NB4 (cell line): ENCODE measurements at regions not wholly inside any gene's neighbourhood (a gene's known extent, or its start where the extent isn't known, plus 50 kb on each side); places are given as distances from the start of the nearest gene placed in this dataset.

Experiments used
- CTCF ChIP-seq: IDR thresholded peaks from one replicate; pipeline ENCODE4 v1.5.1; 2012; ENCODE audit warnings: low read depth, low read length
- POLR2A ChIP-seq: IDR thresholded peaks from 2 replicates; pipeline ENCODE4 v1.6.1; 2011; ENCODE audit warnings: mild to moderate bottlenecking; ENCODE audit not compliant: insufficient read length; ENCODE audit errors: extremely low read depth

- TF ChIP-seq CTCF, result no peak
- no peak for TF ChIP-seq POLR2A
These were observed 448.8 kb downstream of the WDR72 start for GRCh38 chr15:53310709-53311108.
